ENCODE measurements at regions not wholly inside any gene's neighbourhood (a gene's known extent, or its start where the extent isn't known, plus 50 kb on each side); places are given as distances from the start of the nearest gene placed in this dataset.

DNA sequence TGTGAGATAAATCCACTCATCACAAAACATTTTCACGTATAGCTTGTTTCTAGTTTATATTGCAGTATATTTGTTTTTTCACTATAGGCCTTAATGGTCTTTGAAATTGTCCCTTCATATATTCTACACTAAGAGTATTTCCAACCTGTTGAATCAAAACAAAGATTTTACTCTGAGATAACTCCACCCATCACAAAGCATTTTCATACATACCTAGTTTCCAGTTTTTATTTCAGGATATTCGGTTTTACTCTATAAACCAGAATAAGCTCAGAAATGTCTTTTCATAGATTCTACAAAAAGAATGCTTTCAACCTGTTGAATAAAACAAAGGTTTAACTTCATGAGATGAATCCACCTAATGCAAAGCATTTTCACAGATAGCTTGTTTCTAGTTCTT lies 1528.7 kb downstream of the UQCRFS1 start:
- Histone ChIP-seq H3K9me3 (peaks cover 0 to 22% (median 0%) of the 10 kb centered on the region in 12 donors), H3K4me1 (no peaks in the 10 kb centered on the region), H3K27me3 (no peaks in the 10 kb centered on the region), H3K36me3 (no peaks in the 10 kb centered on the region), H3K4me3 (no peak overlapping the region), H3K27ac (no peak overlapping the region)
- no peak for ATAC-seq
- intact Hi-C loops (cut with DNase I): no loop called here
- no peak for DNase-seq
- TF ChIP-seq, protein P1, sequence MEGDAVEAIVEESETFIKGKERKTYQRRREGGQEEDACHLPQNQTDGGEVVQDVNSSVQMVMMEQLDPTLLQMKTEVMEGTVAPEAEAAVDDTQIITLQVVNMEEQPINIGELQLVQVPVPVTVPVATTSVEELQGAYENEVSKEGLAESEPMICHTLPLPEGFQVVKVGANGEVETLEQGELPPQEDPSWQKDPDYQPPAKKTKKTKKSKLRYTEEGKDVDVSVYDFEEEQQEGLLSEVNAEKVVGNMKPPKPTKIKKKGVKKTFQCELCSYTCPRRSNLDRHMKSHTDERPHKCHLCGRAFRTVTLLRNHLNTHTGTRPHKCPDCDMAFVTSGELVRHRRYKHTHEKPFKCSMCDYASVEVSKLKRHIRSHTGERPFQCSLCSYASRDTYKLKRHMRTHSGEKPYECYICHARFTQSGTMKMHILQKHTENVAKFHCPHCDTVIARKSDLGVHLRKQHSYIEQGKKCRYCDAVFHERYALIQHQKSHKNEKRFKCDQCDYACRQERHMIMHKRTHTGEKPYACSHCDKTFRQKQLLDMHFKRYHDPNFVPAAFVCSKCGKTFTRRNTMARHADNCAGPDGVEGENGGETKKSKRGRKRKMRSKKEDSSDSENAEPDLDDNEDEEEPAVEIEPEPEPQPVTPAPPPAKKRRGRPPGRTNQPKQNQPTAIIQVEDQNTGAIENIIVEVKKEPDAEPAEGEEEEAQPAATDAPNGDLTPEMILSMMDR (IDR thresholded peaks at IDR 0.05): no peak
- no peak for TF ChIP-seq POLR2A (IDR thresholded peaks at IDR 0.05)
- WGBS, 4 donors: 66 to 90% (median 79%) methylated on average over 2 of the region's 2 CpGs

DNA sequence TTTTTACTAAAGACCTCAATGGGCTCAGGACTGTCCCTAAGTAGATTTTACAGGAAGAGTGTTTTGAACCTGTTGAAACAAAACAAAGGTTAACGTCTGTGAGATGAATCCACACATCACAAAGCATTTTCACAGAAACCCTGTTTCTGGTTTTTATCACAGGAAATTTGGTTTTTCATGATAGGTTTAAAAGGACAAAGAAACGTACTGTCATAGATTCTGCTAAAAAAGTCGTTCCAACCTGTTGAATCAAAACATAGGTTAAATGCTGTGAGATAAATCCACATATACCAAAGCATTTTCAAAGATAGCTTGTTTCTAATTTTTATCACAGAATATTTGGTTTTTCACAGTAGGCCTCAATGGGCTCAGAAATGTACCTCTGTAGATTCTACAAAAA lies 1531.0 kb downstream of the UQCRFS1 start:
- ATAC-seq: no peak
- no peak for DNase-seq
- 53 to 60% (median 57%) methylated on average over 3 of the region's 3 CpGs for WGBS, 4 donors
- Histone ChIP-seq H3K4me3 (no peak overlapping the region), H3K27ac (no peak overlapping the region), H3K27me3 (no peaks in the 10 kb centered on the region), H3K9me3 (peaks cover 0 to 31% (median 0%) of the 10 kb centered on the region in 12 donors), H3K36me3 (no peaks in the 10 kb centered on the region), H3K4me1 (peaks cover 0 to 13% (median 5%) of the 10 kb centered on the region in 12 donors)
- intact Hi-C loops (cut with DNase I): no loop called here
- TF ChIP-seq POLR2A (IDR thresholded peaks at IDR 0.05): no peak
- TF ChIP-seq, protein P1 (IDR thresholded peaks at IDR 0.05): no peak

GRCh38 chr19:27679905-27680304 lies 1533.0 kb downstream of the UQCRFS1 start:
- H3K4me1 ChIP-seq: peaks cover 0 to 29% (median 8%) of the 10 kb centered on the region in 12 donors
- intact Hi-C loops (cut with DNase I): loop anchor here in 4 of 10 donors (5.0 to 10.0 kb wide), 4 partner anchors 62 to 115 kb away; no protein-coding TSS in a partner anchor
- H3K4me3 ChIP-seq: no peak overlapping the region
- no peak overlapping the region for H3K27ac ChIP-seq
- no peak for DNase-seq
- 66 to 71% (median 68%) methylated on average over 7 of the region's 7 CpGs for WGBS, 4 donors
- TF ChIP-seq, protein P1 (IDR thresholded peaks at IDR 0.05): no peak
- TF ChIP-seq POLR2A (IDR thresholded peaks at IDR 0.05): no peak
- H3K27me3 ChIP-seq: no peaks in the 10 kb centered on the region
- no peaks in the 10 kb centered on the region for H3K36me3 ChIP-seq
- H3K9me3 ChIP-seq: peaks cover 0 to 46% (median 0%) of the 10 kb centered on the region in 12 donors
- ATAC-seq: no peak

GRCh38 chr19:27679399-27679798 lies 1533.6 kb downstream of the UQCRFS1 start:
- Histone ChIP-seq H3K9me3 (peaks cover 0 to 42% (median 0%) of the 10 kb centered on the region in 12 donors), H3K36me3 (no peaks in the 10 kb centered on the region), H3K4me3 (no peak overlapping the region), H3K27ac (no peak overlapping the region), H3K4me1 (peaks cover 0 to 29% (median 8%) of the 10 kb centered on the region in 12 donors), H3K27me3 (no peaks in the 10 kb centered on the region)
- intact Hi-C loops (cut with DNase I): loop anchor here in 4 of 10 donors (5.0 to 10.0 kb wide), 4 partner anchors 63 to 115 kb away; no protein-coding TSS in a partner anchor
- DNase-seq: no peak
- ATAC-seq: no peak
- no peak for TF ChIP-seq POLR2A (IDR thresholded peaks at IDR 0.05)
- WGBS, 4 donors: 72 to 75% (median 74%) methylated on average over 8 of the region's 8 CpGs

DNA sequence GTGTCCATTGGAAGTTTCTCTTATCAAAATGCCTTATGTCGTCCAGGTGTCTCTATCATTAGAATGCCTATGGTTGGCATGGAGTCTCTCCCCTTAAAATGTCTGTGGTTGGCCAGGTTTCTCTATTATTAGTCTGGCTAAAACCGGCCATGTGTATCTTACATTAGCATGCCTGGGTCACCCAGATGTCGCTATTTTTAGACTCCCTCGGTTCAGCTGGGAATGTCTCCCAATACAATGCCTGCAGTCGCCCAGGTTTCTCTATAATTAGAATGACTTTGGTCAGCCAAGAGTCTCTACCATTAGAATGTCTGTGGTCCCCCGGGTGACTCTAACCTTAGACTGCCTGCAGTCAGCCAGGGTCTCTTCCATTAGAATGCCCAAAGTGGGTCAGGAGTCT lies 1536.1 kb downstream of the UQCRFS1 start:
- peaks cover 0 to 46% (median 0%) of the 10 kb centered on the region in 12 donors for H3K9me3 ChIP-seq
- H3K27ac ChIP-seq: peak overlapping the region in 10 of 12 donors; percentile 26 to 91 (median 59)
- peaks cover 0 to 50% (median 14%) of the 10 kb centered on the region in 12 donors for H3K4me1 ChIP-seq
- TF ChIP-seq, protein P1 (IDR thresholded peaks at IDR 0.05): no peak
- TF ChIP-seq POLR2A (IDR thresholded peaks at IDR 0.05): no peak
- DNase-seq: peak in 3 of 5 donors; percentile 43 to 49 (median 46)
- ATAC-seq: peak; percentile 87 to 90 (median 90)
- H3K27me3 ChIP-seq: no peaks in the 10 kb centered on the region
- peak overlapping the region in 1 of 12 donors; percentile 15 for H3K4me3 ChIP-seq
- no peaks in the 10 kb centered on the region for H3K36me3 ChIP-seq
- intact Hi-C loops (cut with DNase I): loop anchor here in 4 of 10 donors (5.0 to 10.0 kb wide), 4 partner anchors 65 to 118 kb away; no protein-coding TSS in a partner anchor
- WGBS, 4 donors: 24 to 37% (median 31%) methylated on average over 5 to 6 of the region's 6 CpGs

All from heart left ventricle (tissue), 16 donors.